Esophagus muscularis mucosa (tissue), 4 donors: ENCODE measurements at regions not wholly inside any gene's neighbourhood (a gene's known extent, or its start where the extent isn't known, plus 50 kb on each side); places are given as distances from the start of the nearest gene placed in this dataset.

Source experiments
- EP300 ChIP-seq: sonication (generic); formaldehyde crosslinking; IDR thresholded peaks from one replicate; pipeline ENCODE4 v1.6.1; 2017; ENCODE audit warnings: antibody characterized with exemption
- POLR2A ChIP-seq: fragments of 450-650 bp; IDR thresholded peaks from one replicate; pipeline ENCODE4 v1.6.1; 2017; ENCODE audit warnings: antibody characterized with exemption, moderate library complexity, mild to moderate bottlenecking, low read depth
- POLR2AphosphoS5 ChIP-seq, 2 donors: sonication (generic); formaldehyde crosslinking; IDR thresholded peaks; one replicate each; pipeline ENCODE4 v1.6.1; 2017; ENCODE audit warnings: antibody characterized with exemption in 2 of 2
- TF ChIP-seq, protein P1 (sequence below), 3 experiments: fragments of 200-600 bp in 2 of 3; fragments of 450-650 bp in 1 of 3; sonication (generic) in 2 of 3; IDR thresholded peaks; one replicate each; pipeline ENCODE4 v1.5.1; 2017 to 2019; ENCODE audit warnings: antibody characterized with exemption in 3 of 3, mild to moderate bottlenecking in 2 of 3, moderate library complexity in 1 of 3

GRCh38 chr11:16558494-16558893 lies 180.0 kb upstream of the C11orf58 start:
- TF ChIP-seq, protein P1, sequence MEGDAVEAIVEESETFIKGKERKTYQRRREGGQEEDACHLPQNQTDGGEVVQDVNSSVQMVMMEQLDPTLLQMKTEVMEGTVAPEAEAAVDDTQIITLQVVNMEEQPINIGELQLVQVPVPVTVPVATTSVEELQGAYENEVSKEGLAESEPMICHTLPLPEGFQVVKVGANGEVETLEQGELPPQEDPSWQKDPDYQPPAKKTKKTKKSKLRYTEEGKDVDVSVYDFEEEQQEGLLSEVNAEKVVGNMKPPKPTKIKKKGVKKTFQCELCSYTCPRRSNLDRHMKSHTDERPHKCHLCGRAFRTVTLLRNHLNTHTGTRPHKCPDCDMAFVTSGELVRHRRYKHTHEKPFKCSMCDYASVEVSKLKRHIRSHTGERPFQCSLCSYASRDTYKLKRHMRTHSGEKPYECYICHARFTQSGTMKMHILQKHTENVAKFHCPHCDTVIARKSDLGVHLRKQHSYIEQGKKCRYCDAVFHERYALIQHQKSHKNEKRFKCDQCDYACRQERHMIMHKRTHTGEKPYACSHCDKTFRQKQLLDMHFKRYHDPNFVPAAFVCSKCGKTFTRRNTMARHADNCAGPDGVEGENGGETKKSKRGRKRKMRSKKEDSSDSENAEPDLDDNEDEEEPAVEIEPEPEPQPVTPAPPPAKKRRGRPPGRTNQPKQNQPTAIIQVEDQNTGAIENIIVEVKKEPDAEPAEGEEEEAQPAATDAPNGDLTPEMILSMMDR (IDR thresholded peaks at IDR 0.05), result no peak
- TF ChIP-seq POLR2A, result no peak
- no peak for TF ChIP-seq POLR2AphosphoS5 (IDR thresholded peaks at IDR 0.05)
- no peak for TF ChIP-seq EP300
